GM18909 (cell line): ENCODE measurements at regions not wholly inside any gene's neighbourhood (a gene's known extent, or its start where the extent isn't known, plus 50 kb on each side); places are given as distances from the start of the nearest gene placed in this dataset.

Experiments
- ATAC-seq: cut with Tn5 transposase; IDR thresholded peaks from one replicate; pipeline ENCODE4 v1.9.1; 2021; ENCODE audit warnings: mild to moderate bottlenecking; ENCODE audit not compliant: unreplicated experiment, poor library complexity

DNA sequence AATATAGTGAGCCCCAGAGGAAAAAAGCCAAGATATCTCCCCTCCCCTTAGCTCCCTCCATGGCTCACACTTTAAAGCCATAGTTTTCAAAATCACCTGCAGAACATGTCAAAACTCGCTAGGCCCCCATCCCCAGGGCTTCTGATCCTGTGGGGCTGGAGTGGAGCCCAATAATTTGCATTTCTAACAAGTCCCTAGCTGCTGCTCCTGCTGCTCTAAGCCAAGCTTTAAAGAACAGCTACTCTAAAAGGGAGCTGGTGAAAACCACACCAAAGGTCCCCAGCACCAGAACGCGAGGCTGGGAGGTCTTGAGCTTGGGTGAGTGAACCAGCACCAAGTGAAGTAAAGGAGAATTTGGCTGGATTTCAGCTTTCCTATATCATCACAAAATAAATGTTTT, 237.1 kb downstream of the ZNF674 start:
- ATAC-seq = no peak

DNA sequence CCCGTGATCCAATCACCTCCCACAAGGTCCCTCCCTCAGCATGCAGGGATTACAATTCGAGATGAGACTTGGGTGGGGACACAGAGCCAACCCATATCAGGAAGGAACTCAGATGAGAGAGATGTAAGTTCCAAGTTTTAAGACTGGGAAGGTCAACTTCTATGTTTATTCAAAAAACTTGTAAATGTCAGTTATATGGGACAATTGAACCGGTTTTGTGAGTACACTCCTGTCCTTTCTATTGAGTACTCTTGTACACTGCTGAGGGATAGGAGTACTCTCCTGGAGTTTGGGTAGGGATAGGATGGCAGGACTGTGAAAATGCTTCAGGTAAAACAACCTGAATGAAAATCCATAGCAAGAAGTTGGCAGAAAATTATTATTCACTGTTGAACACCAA, 239.1 kb downstream of the ZNF674 start:
- ATAC-seq = no peak

DNA sequence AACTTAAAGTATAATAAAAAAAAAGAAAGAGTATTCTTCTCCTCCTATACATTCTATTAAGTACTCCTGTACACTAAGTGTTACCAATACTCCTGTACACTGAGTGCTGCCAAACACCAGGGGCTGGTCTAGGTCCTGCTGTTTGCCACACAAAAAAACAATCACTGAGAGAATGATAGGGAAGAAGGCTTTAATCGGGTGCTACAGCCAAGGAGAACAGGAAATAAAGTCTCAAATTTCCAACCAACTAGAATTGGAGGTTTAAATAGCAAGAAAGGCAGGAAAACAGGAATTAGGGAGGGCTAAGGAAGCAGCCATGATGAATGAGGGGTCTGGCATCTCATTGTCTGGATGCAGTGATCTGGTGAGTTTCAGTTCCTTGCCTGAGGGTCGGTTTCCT, 239.8 kb downstream of the ZNF674 start:
- ATAC-seq = no peak

DNA sequence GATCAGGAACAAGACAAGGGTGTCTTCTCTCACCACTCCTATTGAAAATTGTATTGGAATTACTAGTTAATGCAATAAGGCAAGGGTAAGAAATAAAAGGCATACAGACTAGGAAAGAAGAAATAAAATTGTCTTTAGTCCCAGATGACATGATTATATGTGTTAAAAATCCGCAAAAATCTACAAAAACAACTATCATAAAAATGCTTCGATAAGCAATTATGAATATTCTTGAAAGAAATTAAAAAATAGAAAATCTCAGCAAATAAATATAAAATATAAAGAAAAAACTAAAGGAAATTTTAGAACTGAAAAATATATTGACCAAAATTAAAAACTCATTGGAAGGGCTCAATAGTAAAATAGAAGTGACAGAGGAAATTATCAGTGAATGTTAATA, 243.3 kb downstream of the ZNF674 start:
- no peak for ATAC-seq

DNA sequence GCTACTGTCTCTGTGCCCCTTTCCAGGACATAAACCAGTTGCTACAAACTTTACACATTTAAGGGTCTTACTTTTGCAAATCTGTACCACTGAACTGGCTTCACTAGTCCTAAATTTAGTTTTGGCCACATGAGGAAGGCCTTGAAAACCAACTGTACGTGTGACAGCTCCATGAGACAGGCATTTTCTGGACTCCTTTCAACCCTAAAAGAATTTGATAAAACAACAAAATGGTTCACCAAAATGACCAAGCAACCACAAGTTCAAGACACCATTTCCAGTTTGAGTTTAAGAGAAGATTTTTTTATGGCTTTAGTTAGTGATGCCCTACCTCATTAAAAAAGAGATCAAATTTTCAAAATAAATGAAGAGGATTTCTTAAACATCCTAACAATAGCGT, 246.4 kb downstream of the ZNF674 start:
- ATAC-seq = no peak

DNA sequence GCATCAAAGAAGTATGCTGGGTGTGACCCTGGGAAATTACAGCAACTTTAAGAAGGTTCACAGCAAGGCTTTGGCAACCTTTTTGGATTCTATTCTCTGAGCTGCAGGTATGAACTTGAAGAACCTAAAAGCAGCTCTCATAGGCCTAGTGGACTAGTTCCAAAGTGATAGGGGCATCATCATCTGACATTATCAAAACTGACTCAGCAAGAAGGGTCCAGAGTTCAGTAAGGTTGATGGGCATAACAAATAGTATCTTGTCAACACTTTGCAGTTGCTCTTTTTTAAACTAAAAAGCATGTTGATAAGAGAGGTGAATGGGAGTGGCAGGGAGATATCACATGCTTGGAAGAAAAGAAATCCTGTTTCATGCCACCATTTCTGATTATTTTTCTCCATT, 249.3 kb downstream of the ZNF674 start:
- ATAC-seq = no peak

DNA sequence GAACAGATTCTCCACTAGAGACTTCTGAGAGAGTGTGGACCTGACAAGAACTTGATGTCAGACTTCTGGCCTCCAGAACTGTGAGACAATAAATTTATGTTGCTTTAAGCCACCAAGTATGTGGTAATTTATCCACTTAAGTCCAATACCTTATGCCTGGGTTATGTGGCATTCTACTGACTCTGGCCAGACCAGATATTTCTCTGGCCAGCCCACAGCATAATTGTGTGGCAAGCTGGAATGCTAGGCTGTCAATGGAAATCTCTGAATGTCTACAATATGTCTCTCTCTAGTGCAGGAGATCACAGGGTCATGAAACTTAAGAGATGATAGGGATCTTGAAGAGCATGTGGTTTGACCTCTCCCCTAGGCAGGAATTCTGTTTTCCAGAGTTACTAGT, 251.0 kb downstream of the ZNF674 start:
- no peak for ATAC-seq

DNA sequence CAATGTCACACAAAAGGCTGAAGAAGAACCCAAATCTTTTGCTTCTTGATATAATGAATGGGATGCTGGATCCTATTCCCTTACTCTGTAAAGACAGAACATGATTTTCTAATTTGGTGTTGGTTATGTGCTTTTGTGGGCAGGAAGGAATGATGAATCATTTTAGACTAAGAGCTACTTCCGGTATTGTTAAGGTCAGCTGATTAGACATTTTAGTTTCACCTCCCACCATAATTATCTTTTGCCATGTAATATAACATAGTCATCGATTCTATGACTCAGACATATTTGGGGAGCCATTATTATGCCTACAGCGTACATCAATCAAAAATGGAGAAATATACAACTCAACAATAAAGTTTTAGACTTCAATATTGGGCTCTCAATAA, 265.3 kb downstream of the ZNF674 start:
- no peak for ATAC-seq

DNA sequence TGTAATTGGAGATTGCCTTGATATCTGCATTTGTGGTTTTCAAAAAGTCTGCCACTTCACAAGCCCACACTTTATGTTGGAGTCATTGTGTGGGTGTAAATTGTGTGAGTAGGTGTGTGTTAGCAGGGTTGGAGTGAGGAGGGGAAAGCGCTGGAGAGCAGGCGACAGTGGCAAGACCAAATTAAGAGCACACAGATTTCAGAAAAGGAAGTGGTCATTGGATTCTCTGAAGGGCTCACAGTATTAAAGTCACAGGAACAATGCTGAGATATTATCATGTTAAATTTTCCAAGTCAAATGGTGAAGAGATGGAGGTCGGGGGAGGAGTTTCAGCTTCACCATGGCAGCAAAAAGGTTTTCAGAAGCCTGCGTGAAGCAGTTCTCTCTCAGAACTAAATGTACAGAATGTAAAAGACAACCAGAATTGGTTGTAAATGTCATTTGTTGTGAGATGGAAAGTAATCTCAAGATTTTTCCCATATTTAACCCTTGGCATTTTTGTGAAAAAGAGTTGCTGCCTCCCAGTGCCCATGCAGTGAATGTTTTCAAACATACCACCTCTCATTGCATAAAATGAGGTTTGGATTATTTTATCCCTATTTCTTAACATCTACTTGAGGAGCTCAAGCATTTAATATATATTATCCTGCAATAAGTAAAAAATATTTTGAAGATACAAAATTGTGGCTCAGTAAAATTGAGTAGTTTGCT, 265.9 kb downstream of the ZNF674 start:
- no peak for ATAC-seq

DNA sequence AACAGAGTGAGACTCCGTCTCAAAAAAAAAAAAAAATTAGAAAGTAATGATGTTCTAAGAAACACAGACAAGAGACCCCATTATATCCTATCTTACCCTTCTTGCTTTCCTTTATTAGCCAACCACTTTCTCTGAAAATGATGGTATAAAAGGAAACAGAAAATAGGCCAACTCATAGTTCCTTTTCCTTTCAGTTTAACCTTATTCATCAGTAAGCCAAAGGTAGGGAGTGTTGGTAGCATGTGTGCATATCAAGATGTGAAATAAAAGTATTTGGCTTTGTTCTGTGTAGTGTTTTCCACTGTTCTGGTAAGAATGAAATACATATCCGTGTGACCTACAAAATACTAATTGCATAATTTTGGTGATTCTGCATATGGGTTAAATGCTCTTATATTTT, 266.6 kb downstream of the ZNF674 start:
- ATAC-seq = no peak

DNA sequence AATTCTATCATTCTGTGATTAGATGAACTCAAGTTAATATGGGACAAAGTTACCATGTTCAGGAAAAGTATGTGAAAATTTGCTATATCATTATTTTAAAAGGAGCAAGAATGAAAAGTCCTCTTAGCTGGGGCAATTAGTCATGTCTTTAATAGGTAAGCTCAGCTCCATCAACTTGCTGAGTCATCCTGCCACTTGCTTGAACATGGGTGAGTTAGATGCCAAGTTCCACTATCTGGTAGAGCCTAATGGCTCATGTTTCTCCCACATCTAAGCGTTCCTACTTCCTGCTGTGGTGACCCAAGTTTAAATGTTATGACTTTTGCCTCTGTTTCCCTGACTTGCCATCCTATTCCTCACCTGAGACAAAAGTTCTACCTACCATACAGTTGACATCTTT, 276.8 kb downstream of the ZNF674 start:
- no peak for ATAC-seq

DNA sequence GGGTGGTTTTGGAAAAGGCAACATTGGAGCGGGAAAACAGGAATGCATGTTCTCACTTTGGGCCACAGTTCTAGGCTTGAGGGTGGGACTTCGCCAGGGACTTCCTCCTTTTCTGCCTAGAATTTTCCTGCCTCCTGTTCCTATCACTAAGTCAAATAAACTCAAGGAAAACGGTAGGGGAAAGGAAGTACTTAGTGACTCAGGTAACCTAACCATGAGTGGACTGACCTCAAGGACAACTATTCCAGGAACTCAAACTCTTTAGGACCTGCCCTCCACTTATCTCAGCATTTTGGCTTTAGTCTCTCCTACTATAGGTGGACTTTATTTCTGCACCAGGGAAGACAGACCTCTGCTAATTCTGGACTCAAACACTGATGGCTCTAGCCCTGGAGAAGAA, 281.7 kb downstream of the ZNF674 start:
- no peak for ATAC-seq

DNA sequence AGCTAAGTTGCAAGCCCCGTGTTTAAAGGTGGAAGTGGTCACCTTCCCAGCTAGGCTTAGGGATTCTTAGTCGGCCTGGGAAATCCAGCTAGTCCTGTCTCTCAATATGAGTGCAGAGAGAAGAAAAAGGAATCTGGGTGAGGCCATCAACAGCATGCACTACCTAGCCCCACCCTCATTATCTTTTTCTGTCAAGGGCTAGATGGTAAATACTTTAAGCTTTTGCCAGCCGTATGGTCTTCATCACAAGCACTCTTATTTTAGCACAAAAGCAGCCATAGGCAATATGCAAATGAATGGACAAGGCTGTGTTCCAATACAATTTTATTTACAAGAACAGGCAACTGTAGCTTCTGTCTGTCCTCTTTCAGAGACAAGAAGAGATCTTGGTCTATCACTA, 282.9 kb downstream of the ZNF674 start:
- no peak for ATAC-seq

DNA sequence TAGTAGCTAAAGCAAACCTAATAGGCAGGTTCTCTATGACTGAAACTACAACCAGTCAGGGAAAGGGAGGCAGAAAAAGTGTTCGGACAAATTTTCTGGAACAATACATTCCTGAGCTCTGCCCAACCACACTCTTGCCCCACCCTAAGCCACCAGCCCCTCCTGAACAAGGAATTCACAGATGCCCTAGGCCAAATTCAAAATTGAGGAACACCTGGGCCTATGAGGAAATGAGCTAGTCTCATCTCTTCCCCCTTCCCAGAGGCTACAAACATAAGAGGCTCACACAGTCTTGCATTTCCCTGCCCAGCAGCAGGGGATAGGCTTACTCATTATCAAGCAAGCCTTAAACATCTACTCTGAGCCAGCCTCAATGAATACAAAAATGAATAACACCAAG, 284.7 kb downstream of the ZNF674 start:
- no peak for ATAC-seq

DNA sequence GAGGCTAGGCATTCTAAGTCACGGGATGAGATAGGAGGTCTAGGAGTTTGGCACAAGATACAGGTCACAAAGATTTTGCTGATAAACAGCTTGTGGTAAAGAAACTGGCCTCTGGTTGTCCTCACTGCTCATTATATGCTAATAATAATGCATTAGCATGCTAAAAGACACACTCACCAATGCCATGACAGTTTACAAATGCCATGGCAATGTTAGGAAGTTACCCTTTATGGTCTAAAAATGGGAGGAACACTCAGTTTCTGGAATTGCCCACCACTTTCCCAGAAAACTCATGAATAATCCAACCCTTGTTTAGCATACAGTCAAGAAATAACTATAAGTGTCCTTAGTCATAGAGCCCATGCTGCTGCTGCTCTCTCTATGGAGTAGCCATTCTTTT, 286.9 kb downstream of the ZNF674 start:
- no peak for ATAC-seq

DNA sequence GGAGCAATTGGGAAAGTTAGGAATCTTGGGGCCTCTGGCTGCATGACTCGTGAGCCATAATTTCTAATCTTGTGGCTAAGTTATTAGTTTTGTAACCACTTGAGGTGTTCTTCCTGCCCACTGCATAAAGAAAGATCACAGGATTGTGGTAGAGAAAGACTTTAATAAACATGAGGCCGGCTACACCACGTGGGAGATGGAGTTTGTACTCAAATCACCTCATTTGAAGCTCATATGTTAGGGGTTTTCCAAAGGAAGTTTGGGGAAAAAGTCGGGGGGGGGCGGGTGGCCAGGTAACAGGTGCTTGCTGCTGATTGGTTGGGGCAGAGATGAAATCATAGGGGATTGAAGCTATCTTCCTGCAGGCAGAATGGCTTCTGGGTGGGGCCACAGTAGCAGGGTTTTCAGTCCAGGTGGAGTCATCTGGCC, 287.8 kb downstream of the ZNF674 start:
- ATAC-seq = no peak

DNA sequence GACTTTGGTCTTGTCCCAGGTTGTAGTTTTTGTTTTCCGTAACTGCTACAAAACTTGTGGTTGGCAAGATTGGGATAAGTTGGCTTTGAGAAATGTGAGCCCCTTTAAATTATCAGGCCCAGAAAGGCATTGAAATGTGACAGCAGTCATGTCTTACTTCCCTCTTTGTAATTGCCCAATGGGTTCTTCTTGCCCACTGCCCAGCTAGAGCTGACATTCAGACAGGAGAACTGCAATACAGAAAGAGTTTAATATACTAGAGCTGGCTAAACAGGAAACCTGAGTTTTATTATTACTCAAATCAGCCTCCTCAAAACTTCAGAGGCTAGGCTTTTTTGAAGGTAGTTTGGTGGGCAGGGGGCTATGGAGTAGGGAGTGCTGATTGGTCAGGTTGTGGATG, 288.3 kb downstream of the ZNF674 start:
- ATAC-seq = no peak

DNA sequence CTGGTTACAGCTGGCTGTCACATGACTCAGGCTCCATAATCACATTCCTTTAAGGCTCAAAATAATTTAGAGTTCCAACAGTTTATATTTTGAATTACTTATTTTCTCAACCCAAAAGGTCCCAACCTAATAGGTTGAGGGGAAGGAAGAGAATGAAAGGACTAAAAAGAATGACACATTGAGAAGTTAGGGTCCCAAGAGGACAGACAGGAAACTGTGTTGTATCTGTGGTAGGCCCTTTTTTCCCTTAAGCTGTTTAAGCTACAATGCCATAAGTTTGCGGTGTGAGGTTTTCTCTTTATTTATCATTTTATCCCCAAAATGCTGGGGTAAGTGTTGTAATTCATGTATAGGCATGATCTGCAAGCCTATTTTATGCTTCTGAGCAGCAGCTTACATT, 290.2 kb downstream of the ZNF674 start:
- ATAC-seq = no peak

DNA sequence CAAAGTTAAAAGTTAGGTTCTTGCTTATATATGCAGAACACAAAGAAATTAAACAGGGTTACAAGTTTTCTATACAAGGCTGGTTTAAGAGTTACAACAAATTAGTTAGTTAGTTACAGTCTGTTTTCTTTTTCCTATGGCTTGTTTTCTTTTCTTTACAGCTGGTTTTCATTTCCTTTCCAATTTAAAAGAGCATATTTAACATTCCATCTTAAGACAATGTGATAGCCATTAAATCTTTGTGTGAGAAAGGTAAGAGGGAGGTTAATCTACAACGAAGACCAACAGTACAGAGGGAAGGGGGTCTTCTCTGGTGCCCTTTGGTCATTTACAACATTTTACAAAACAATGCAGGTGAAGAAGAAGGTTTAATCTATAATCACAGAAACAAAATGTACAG, 290.6 kb downstream of the ZNF674 start:
- ATAC-seq = no peak

DNA sequence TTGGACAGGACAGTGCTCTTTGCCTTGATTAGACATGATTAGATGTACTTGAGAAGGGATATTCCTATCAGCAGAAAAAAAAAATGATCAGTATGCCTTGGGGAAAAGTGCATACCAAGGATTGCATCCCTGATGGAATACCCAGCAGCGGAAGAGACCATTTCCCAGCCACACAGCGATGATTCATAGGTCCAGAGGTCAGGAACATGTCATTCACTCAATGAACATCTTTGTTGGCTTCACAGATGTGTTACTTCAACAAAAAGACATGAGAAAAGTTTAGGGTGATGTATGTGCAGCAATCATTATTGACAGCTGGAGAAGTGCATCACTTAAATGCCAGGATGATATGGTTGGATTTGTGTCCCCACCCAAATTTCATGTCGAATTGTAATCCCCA, 293.5 kb downstream of the ZNF674 start:
- ATAC-seq = no peak

DNA sequence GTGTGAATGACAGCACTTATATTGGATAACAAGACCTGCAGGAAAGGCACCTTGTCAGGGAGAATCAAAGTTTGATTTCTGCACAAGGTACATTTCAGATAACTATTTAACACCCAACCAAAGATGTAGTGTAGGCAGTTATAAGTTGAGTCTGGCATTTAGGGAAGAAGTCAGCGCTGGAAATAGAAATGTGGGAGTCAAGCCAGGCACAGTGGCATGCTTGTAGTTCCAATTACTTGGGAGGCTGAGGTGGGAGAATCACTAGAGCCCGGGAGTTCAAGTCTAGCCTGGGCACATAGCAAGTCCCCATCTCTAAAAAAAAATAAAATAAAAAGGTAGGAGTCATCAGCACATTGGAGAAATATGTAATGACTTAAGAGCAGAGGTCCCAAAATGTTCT, 295.1 kb downstream of the ZNF674 start:
- ATAC-seq = no peak

DNA sequence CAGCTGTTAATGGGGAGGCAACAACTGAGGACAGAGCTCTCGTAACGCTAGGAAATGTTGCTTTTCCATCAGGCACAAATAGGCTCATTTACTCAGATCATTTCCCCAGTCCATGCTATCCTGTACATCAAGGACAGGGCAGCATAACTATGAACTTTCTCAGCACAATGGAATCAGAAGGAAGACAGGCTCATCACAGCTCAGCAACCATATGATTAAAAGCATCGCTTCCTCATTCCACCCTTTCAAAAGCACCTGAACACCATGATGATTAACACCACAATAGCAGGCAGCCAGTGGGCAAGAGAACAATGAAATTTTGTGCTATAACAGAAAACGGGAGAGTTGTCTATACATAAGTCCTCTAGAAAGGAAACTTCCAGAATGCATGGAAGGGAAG, 297.8 kb downstream of the ZNF674 start:
- ATAC-seq = no peak

DNA sequence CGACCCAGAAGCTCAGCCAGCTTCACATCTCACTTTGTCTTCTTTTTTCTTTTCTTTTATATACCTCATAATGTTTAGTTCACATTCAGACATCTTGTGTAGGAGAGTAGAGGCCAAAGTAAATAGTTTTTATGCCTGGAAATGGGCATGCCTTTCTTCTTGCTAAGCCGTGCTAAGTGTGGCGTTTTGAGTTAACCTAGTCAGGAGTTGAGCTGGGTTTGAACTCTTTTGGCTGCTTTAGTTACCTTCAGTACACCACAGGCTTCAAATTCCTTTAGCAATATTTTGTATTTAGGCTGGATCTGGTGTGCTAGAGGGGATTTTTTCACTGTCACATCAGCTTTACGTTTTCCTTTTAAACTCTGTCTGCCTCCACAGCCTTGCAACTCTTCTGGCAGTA, 300.8 kb downstream of the ZNF674 start:
- no peak for ATAC-seq
